H1 (cell line): ENCODE measurements at regions not wholly inside any gene's neighbourhood (a gene's known extent, or its start where the extent isn't known, plus 50 kb on each side); places are given as distances from the start of the nearest gene placed in this dataset.

Source experiments
- CTCF ChIA-PET: fragments of 300-600 bp; sonication (Branson Sonifier 250); formaldehyde crosslinking; loops from one replicate; lab custom pipeline; 2021; ENCODE audit not compliant: partially characterized antibody; lab: Charles Lee
- POLR2A ChIA-PET: fragments of 300-600 bp; sonication (Branson Sonifier 250); formaldehyde crosslinking; loops from one replicate; lab custom pipeline; 2021; ENCODE audit warnings: inconsistent platforms; ENCODE audit not compliant: partially characterized antibody; lab: Charles Lee
- DNase-seq, 2 experiments: peaks; one replicate each; pipeline versions ENCODE4 v3.0.0 to v3.0.0-alpha.2; 2010 to 2022; ENCODE audit warnings: low spot score in 2 of 2, low read depth in 1 of 2, mixed read lengths in 1 of 2
- FAIRE-seq: peaks from 2 replicates; lab custom pipeline; 2011; peaks lifted over from hg19 to GRCh38; lab: Jason Lieb, UNC
- H2AFZ ChIP-seq: 2 replicates; pipeline ENCODE4 v1.8.1; 2012; ENCODE audit warnings: low read length, inconsistent platforms
- H2AK5ac ChIP-seq: 2 replicates; pipeline ENCODE4 v1.6.1; 2013; ENCODE audit warnings: low read depth, low read length
- H2BK120ac ChIP-seq: replicated peaks from 2 replicates; pipeline ENCODE3; 2013; ENCODE audit warnings: low read depth, low read length, inconsistent platforms
- H2BK12ac ChIP-seq: 2 replicates; pipeline ENCODE4 v1.6.1; 2013; ENCODE audit warnings: low read depth, low read length
- H2BK15ac ChIP-seq: 2 replicates; pipeline ENCODE4 v1.6.1; 2013; ENCODE audit warnings: low read length
- H2BK20ac ChIP-seq: 2 replicates; pipeline ENCODE4 v1.6.1; 2013; ENCODE audit warnings: low read length
- H2BK5ac ChIP-seq: 2 replicates; pipeline ENCODE4 v1.6.1; 2013; ENCODE audit warnings: low read depth, low read length
- H3K14ac ChIP-seq: 2 replicates; pipeline ENCODE4 v1.6.1; 2013; ENCODE audit warnings: inconsistent platforms; ENCODE audit not compliant: insufficient read length
- H3K18ac ChIP-seq: 2 replicates; pipeline ENCODE4 v1.6.1; 2013; ENCODE audit warnings: low read length; ENCODE audit errors: extremely low read depth
- H3K23ac ChIP-seq: 2 replicates; pipeline ENCODE4 v1.6.1; 2013; ENCODE audit warnings: inconsistent platforms; ENCODE audit not compliant: insufficient read length
- H3K23me2 ChIP-seq: 2 replicates; pipeline ENCODE4 v1.6.1; 2013; ENCODE audit warnings: low read depth, low read length
- H3K27ac ChIP-seq: 2 replicates; pipeline ENCODE4 v1.6.1; 2011; ENCODE audit warnings: low read depth, low read length, inconsistent platforms
- H3K27me3 ChIP-seq, 4 experiments: replicated peaks in 1 of 4; 1 replicate in 1 of 4; 2 replicates in 3 of 4; pipeline versions ENCODE4 v1.6.1 to v1.8.1; 2011 to 2013; ENCODE audit warnings: low read length in 3 of 4, mild to moderate bottlenecking in 3 of 4, inconsistent platforms in 2 of 4, mixed read lengths in 2 of 4, moderate library complexity in 1 of 4; ENCODE audit not compliant: control insufficient read depth in 3 of 4, insufficient read depth in 3 of 4; ENCODE audit errors: extremely low read depth in 1 of 4
- H3K36me3 ChIP-seq, 4 experiments: 2 replicates each; pipeline versions ENCODE4 v1.6.1 to v1.8.1; 2011 to 2013; ENCODE audit warnings: mild to moderate bottlenecking in 4 of 4, low read length in 3 of 4, moderate library complexity in 2 of 4, control low read depth in 1 of 4, inconsistent platforms in 1 of 4; ENCODE audit not compliant: insufficient read depth in 4 of 4, control insufficient read depth in 2 of 4
- H3K4ac ChIP-seq: replicated peaks from 2 replicates; pipeline ENCODE3; 2013; ENCODE audit warnings: low read length, low read depth, mixed read lengths, inconsistent platforms; ENCODE audit not compliant: insufficient read length
- H3K4me1 ChIP-seq, 4 experiments: replicated peaks in 1 of 4; 1 replicate in 1 of 4; 2 replicates in 3 of 4; pipeline versions ENCODE4 v1.6.1 to v1.8.1; 2011 to 2013; ENCODE audit warnings: low read length in 3 of 4, inconsistent platforms in 2 of 4, mixed read lengths in 1 of 4; ENCODE audit not compliant: insufficient read depth in 4 of 4, control insufficient read depth in 3 of 4
- H3K4me2 ChIP-seq, 2 experiments: 2 replicates each; pipeline versions ENCODE4 v1.6.1 to v1.8.1; 2011 to 2013; ENCODE audit warnings: low read depth in 2 of 2, low read length in 2 of 2, control low read depth in 1 of 2, inconsistent platforms in 1 of 2, mild to moderate bottlenecking in 1 of 2; ENCODE audit not compliant: insufficient read depth in 1 of 2
- H3K4me3 ChIP-seq, 4 experiments: fragments of 200-600, 300-600 bp in 1 of 4; sonication (generic), shearing (Covaris generic), sonication (Bioruptor Twin) in 1 of 4; 2 replicates each; pipeline versions ENCODE4 v1.5.1 to v1.8.1; 2011 to 2016; ENCODE audit warnings: low read length in 4 of 4, low read depth in 3 of 4, control low read depth in 2 of 4, inconsistent platforms in 2 of 4, mild to moderate bottlenecking in 2 of 4, mixed read lengths in 1 of 4, moderate library complexity in 1 of 4; ENCODE audit not compliant: insufficient read depth in 2 of 4; ENCODE audit errors: extremely low read depth in 1 of 4
- H3K56ac ChIP-seq: replicated peaks from 2 replicates; pipeline ENCODE3; 2013; ENCODE audit warnings: low read depth, mild to moderate bottlenecking, mixed read lengths, low read length, inconsistent platforms; ENCODE audit not compliant: insufficient read length
- H3K79me1 ChIP-seq: 2 replicates; pipeline ENCODE4 v1.6.1; 2013; ENCODE audit warnings: low read depth, low read length, control low read depth
- H3K79me2 ChIP-seq, 2 experiments: 2 replicates each; pipeline versions ENCODE4 v1.6.1 to v1.8.1; 2012 to 2013; ENCODE audit warnings: low read length in 2 of 2, mild to moderate bottlenecking in 2 of 2, inconsistent platforms in 1 of 2; ENCODE audit not compliant: insufficient read depth in 2 of 2, control insufficient read depth in 1 of 2
- H3K9ac ChIP-seq, 4 experiments: replicated peaks in 1 of 4; 1 replicate in 1 of 4; 2 replicates in 3 of 4; pipeline versions ENCODE4 v1.6.1 to v1.8.1; 2011 to 2013; ENCODE audit warnings: low read depth in 3 of 4, low read length in 3 of 4, control low read depth in 2 of 4, mild to moderate bottlenecking in 2 of 4, moderate library complexity in 2 of 4, inconsistent platforms in 1 of 4; ENCODE audit errors: extremely low read depth in 1 of 4
- H3K9me3 ChIP-seq, 2 experiments: 2 replicates each; pipeline versions ENCODE4 v1.6.1 to v1.8.1; 2012 to 2013; ENCODE audit warnings: mild to moderate bottlenecking in 2 of 2, moderate library complexity in 2 of 2, control low read depth in 1 of 2, inconsistent platforms in 1 of 2, low read depth in 1 of 2, low read length in 1 of 2, mixed read lengths in 1 of 2; ENCODE audit not compliant: insufficient read depth in 2 of 2
- H4K20me1 ChIP-seq, 2 experiments: replicated peaks in 1 of 2; 2 replicates each; pipeline versions ENCODE3 to v1.8.1; 2011 to 2013; ENCODE audit warnings: inconsistent platforms in 2 of 2, low read length in 2 of 2, mild to moderate bottlenecking in 1 of 2; ENCODE audit not compliant: insufficient read depth in 2 of 2, control insufficient read depth in 1 of 2
- H4K5ac ChIP-seq: 2 replicates; pipeline ENCODE4 v1.6.1; 2013; ENCODE audit warnings: low read length, low read depth, mixed read lengths, inconsistent platforms; ENCODE audit not compliant: insufficient read length
- H4K8ac ChIP-seq: 2 replicates; pipeline ENCODE4 v1.8.0; 2013; ENCODE audit warnings: mild to moderate bottlenecking, moderate library complexity, low read length, inconsistent platforms; ENCODE audit not compliant: insufficient read depth; ENCODE audit errors: extremely low read depth
- H4K91ac ChIP-seq: replicated peaks from 2 replicates; pipeline ENCODE3; 2013; ENCODE audit warnings: low read length, mixed read lengths, inconsistent platforms; ENCODE audit not compliant: insufficient read length
- ATF2 ChIP-seq: IDR thresholded peaks from 2 replicates; pipeline ENCODE4 v1.6.1; 2012; ENCODE audit warnings: low read length, inconsistent platforms
- BACH1 ChIP-seq: IDR thresholded peaks from 2 replicates; pipeline ENCODE4 v1.6.1; 2012; ENCODE audit warnings: low read length, improper control_type of control experiment
- CEBPB ChIP-seq: IDR thresholded peaks from 2 replicates; pipeline ENCODE4 v1.6.1; 2012; ENCODE audit warnings: low read depth, low read length
- CHD2 ChIP-seq: IDR thresholded peaks from 2 replicates; pipeline ENCODE4 v1.6.1; 2012; ENCODE audit warnings: low read length, improper control_type of control experiment
- POLR2A ChIP-seq, 2 experiments: IDR thresholded peaks; 1 replicate in 1 of 2; 2 replicates in 1 of 2; pipeline ENCODE4 v1.6.1; 2011; ENCODE audit warnings: low read depth in 2 of 2, low read length in 2 of 2, mild to moderate bottlenecking in 2 of 2; ENCODE audit errors: control extremely low read depth in 1 of 2
- POLR2AphosphoS5 ChIP-seq: IDR thresholded peaks from 2 replicates; pipeline ENCODE4 v1.6.1; 2011; ENCODE audit warnings: low read depth, low read length
- RXRA ChIP-seq: IDR thresholded peaks from 2 replicates; pipeline ENCODE4 v1.6.1; 2011; ENCODE audit warnings: low read depth, mild to moderate bottlenecking, low read length, moderate library complexity; ENCODE audit not compliant: insufficient read depth
- SRF ChIP-seq: IDR thresholded peaks from 2 replicates; pipeline ENCODE4 v1.6.1; 2011; ENCODE audit warnings: mild to moderate bottlenecking, low read depth, low read length, moderate library complexity
- SUZ12 ChIP-seq: fragments of 200-600 bp; sonication (generic); IDR thresholded peaks from 2 replicates; pipeline ENCODE4 v1.6.1; 2012; ENCODE audit warnings: mild to moderate bottlenecking, inconsistent platforms, low read length, moderate library complexity, mixed read lengths
- TCF12 ChIP-seq: IDR thresholded peaks from 2 replicates; pipeline ENCODE4 v1.6.1; 2011; ENCODE audit warnings: low read depth, mild to moderate bottlenecking, low read length
- ZNF274 ChIP-seq: IDR thresholded peaks from 2 replicates; pipeline ENCODE4 v1.7.0; 2012; ENCODE audit warnings: low read length, borderline replicate concordance; ENCODE audit errors: extremely low read depth
- WGBS, 2 experiments: shearing (Covaris generic) in 1 of 2; methylation state at CpG; one replicate each; pipeline versions ENCODE4 v1.1.6 to v1.1.7; 2013 to 2015; ENCODE audit warnings: low lambda C conversion rate in 2 of 2, mixed read lengths in 2 of 2, inconsistent platforms in 1 of 2, low coverage in 1 of 2, missing lambda C conversion rate in 1 of 2; ENCODE audit not compliant: insufficient replicate concordance in 2 of 2, insufficient coverage in 1 of 2, insufficient read length in 1 of 2; ENCODE audit errors: extremely low coverage in 1 of 2, missing lambda C conversion rate in 1 of 2; 5-methylcytosine and 5-hydroxymethylcytosine counted together
- TF ChIP-seq, protein P1 (sequence below), 3 experiments: IDR thresholded peaks; 1 replicate in 2 of 3; 2 replicates in 1 of 3; pipeline versions ENCODE4 v1.5.1 to v1.6.1; 2011; ENCODE audit warnings: low read length in 3 of 3, mild to moderate bottlenecking in 3 of 3, inconsistent platforms in 2 of 3, low read depth in 1 of 3, moderate library complexity in 1 of 3; ENCODE audit not compliant: insufficient read depth in 1 of 3; ENCODE audit errors: control extremely low read depth in 1 of 3

GRCh38 chr5:105530716-105531261, 1968.2 kb upstream of the NUDT12 start:
- POLR2A ChIA-PET: no interaction called here
- Histone ChIP-seq H3K4ac (no peak overlapping the region), H2AFZ (no peak overlapping the region)
- TF ChIP-seq RXRA (no peak), POLR2AphosphoS5 (no peak), CHD2 (no peak), CEBPB (no peak), BACH1 (no peak), TCF12 (no peak), POLR2A (IDR thresholded peaks at IDR 0.05; ENCODE audit: control extremely low read depth in 1 of 2, low read depth in 2 of 2, low read length in 2 of 2) (no peak), SUZ12 (no peak), SRF (no peak), ATF2 (no peak), ZNF274 (no peak)
- TF ChIP-seq, protein P1, sequence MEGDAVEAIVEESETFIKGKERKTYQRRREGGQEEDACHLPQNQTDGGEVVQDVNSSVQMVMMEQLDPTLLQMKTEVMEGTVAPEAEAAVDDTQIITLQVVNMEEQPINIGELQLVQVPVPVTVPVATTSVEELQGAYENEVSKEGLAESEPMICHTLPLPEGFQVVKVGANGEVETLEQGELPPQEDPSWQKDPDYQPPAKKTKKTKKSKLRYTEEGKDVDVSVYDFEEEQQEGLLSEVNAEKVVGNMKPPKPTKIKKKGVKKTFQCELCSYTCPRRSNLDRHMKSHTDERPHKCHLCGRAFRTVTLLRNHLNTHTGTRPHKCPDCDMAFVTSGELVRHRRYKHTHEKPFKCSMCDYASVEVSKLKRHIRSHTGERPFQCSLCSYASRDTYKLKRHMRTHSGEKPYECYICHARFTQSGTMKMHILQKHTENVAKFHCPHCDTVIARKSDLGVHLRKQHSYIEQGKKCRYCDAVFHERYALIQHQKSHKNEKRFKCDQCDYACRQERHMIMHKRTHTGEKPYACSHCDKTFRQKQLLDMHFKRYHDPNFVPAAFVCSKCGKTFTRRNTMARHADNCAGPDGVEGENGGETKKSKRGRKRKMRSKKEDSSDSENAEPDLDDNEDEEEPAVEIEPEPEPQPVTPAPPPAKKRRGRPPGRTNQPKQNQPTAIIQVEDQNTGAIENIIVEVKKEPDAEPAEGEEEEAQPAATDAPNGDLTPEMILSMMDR (IDR thresholded peaks at IDR 0.05; ENCODE audit: control extremely low read depth in 1 of 3, insufficient read depth in 1 of 3, low read depth in 1 of 3, low read length in 3 of 3): no peak

More at GRCh38 chr5:105530716-105531261, 1968.2 kb upstream of the NUDT12 start:
- H3K36me3 ChIP-seq: no peaks in the 10 kb centered on the region
- no peaks in the 10 kb centered on the region for H3K27me3 ChIP-seq
- no peaks in the 10 kb centered on the region for H3K4me1 ChIP-seq
- no peak for FAIRE-seq
- H3K23me2 ChIP-seq: no peaks in the 10 kb centered on the region
- no peak overlapping the region for H2AK5ac ChIP-seq
- H3K27ac ChIP-seq: no peak overlapping the region
- no peak overlapping the region for H4K5ac ChIP-seq
- no peak overlapping the region for H3K56ac ChIP-seq
- H3K79me1 ChIP-seq: no peaks in the 10 kb centered on the region
- no peak overlapping the region for H2BK15ac ChIP-seq
- H3K4me2 ChIP-seq: no peak overlapping the region
- H4K8ac ChIP-seq: no peak overlapping the region
- no peak overlapping the region for H3K4me3 ChIP-seq
- 90% methylated on average over 3 of the region's 3 CpGs; no CpG with 5 or more reads in 1 of the 2 experiments for WGBS, 2 experiments
- DNase-seq: no peak
- H4K91ac ChIP-seq: no peak overlapping the region
- H2BK120ac ChIP-seq: no peak overlapping the region
- no peaks in the 10 kb centered on the region for H3K79me2 ChIP-seq
- peaks cover 3 to 15% of the 10 kb centered on the region in 2 experiments; a peak in 2 of 4 replicates for H3K9me3 ChIP-seq
- H4K20me1 ChIP-seq: no peaks in the 10 kb centered on the region
- no peak overlapping the region for H3K14ac ChIP-seq
- CTCF ChIA-PET: no interaction called here
- H3K9ac ChIP-seq: no peak overlapping the region
- H2BK20ac ChIP-seq: no peak overlapping the region
- no peak overlapping the region for H3K23ac ChIP-seq
- H3K18ac ChIP-seq: no peak overlapping the region
- no peak overlapping the region for H2BK12ac ChIP-seq
- H2BK5ac ChIP-seq: no peak overlapping the region
